K562 (cell line): ENCODE measurements at regions not wholly inside any gene's neighbourhood (a gene's known extent, or its start where the extent isn't known, plus 50 kb on each side); places are given as distances from the start of the nearest gene placed in this dataset.

Experiments
- HIVEP1 ChIP-seq: fragments of 250-450 bp; sonication (Bioruptor Pico); IDR thresholded peaks from 2 replicates; pipeline ENCODE4 v1.4.0; 2020; ENCODE audit warnings: mild to moderate bottlenecking
- MGA ChIP-seq: fragments of 450-650 bp; IDR thresholded peaks from 2 replicates; pipeline ENCODE4 v1.6.1; 2016; ENCODE audit warnings: mild to moderate bottlenecking, moderate library complexity
- NFYB ChIP-seq: IDR thresholded peaks from 2 replicates; pipeline ENCODE4 v1.6.1; 2011; ENCODE audit warnings: mild to moderate bottlenecking, moderate library complexity; ENCODE audit not compliant: insufficient read length; ENCODE audit errors: extremely low read depth
- RBBP5 ChIP-seq: fragments of 200-600 bp; sonication (generic); IDR thresholded peaks from 2 replicates; pipeline ENCODE4 v1.6.1; 2012; ENCODE audit warnings: borderline replicate concordance, mild to moderate bottlenecking, low read length, control low read depth, inconsistent platforms; ENCODE audit not compliant: insufficient read depth, poor library complexity, severe bottlenecking
- THRAP3 ChIP-seq: fragments of 450-650 bp; IDR thresholded peaks from 2 replicates; pipeline ENCODE4 v1.6.1; 2016; ENCODE audit warnings: mild to moderate bottlenecking, inconsistent platforms, borderline replicate concordance
- THRB ChIP-seq: fragments of 450-650 bp; formaldehyde crosslinking; conservative IDR thresholded peaks from 2 replicates; pipeline ENCODE4 v1.4.0; 2022; ENCODE audit warnings: mild to moderate bottlenecking, missing genetic modification characterization
- ZBTB2 ChIP-seq: fragments of 450-650 bp; IDR thresholded peaks from 2 replicates; pipeline ENCODE4 v1.6.1; 2016; ENCODE audit warnings: antibody characterized with exemption
- TF ChIP-seq, protein P1 (sequence below), 2 experiments: IDR thresholded peaks; 2 replicates each; pipeline ENCODE4 v1.6.1; 2012; ENCODE audit warnings: improper control_type of control experiment in 2 of 2, low read depth in 2 of 2, low read length in 2 of 2, borderline replicate concordance in 1 of 2

DNA sequence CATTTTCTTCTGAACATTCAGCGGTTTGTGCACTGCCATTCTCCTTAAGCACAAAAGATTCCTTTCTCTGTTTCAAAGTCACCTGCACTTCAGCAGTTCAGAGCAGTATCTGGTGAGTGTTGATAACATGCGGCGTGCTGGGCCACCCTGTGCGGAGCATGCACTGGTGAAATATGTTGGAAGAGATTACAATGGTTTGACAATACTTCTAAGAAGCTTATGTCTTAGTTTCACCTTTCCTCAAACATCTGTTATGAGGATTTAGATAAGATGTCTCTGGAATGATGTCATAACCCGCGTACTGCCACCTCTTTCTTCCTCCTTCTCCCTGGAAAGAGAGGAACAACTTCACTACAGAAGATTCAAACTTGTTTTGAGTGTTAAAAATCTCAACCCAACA, 650.3 kb downstream of the AJAP1 start (continued):
- TF ChIP-seq MGA (no peak), ZBTB2 (no peak), THRB (CRISPR knock-in tag) (no peak), RBBP5 (no peak), THRAP3 (no peak), NFYB (no peak), HIVEP1 (CRISPR knock-in tag) (no peak)
- TF ChIP-seq, protein P1, sequence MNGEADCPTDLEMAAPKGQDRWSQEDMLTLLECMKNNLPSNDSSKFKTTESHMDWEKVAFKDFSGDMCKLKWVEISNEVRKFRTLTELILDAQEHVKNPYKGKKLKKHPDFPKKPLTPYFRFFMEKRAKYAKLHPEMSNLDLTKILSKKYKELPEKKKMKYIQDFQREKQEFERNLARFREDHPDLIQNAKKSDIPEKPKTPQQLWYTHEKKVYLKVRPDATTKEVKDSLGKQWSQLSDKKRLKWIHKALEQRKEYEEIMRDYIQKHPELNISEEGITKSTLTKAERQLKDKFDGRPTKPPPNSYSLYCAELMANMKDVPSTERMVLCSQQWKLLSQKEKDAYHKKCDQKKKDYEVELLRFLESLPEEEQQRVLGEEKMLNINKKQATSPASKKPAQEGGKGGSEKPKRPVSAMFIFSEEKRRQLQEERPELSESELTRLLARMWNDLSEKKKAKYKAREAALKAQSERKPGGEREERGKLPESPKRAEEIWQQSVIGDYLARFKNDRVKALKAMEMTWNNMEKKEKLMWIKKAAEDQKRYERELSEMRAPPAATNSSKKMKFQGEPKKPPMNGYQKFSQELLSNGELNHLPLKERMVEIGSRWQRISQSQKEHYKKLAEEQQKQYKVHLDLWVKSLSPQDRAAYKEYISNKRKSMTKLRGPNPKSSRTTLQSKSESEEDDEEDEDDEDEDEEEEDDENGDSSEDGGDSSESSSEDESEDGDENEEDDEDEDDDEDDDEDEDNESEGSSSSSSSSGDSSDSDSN (IDR thresholded peaks at IDR 0.05; ENCODE audit: borderline replicate concordance in 1 of 2, low read depth in 2 of 2, low read length in 2 of 2): no peak
- TF ChIP-seq, all 486 proteins: peak for 29
